ENCODE measurements at regions not wholly inside any gene's neighbourhood (a gene's known extent, or its start where the extent isn't known, plus 50 kb on each side); places are given as distances from the start of the nearest gene placed in this dataset.

DNA sequence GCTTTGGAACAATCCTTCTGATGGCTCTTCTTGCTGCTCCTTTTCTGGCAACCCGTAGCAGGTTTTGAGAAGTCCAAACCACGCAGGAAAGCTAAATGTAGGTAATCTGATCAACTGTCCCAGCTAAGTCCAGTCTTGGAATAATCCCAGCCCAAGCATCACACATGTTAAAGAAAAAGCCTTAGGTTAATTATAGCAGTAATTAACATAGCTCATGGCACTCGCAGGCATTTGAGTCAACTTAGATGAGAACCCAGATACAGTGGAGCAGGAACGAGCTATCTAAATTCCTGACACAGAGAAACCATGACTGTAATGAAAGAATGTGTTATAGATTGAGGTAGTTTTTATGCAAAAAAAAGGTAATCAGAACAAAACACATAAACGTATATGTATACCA, 844.8 kb downstream of the CDH9 start:
- Mint-ChIP-seq H3K4me1 (no peaks in the 10 kb centered on the region), H3K36me3 (peaks cover 16% of the 10 kb centered on the region), H3K4me3 (no peak overlapping the region), H3K27ac (no peak overlapping the region), H3K9me3 (peaks cover 12 to 19% of the 10 kb centered on the region in 2 donors), H3K27me3 (ENCODE audit: low read depth in 2 of 2) (no peaks in the 10 kb centered on the region)
- ATAC-seq (no peak), DNase-seq (no peak)
- Histone ChIP-seq H3K27me3 (ENCODE audit: control insufficient read depth, insufficient read depth, low read length) (no peaks in the 10 kb centered on the region), H3K27ac (ENCODE audit: low read length) (no peak overlapping the region), H3K36me3 (ENCODE audit: control insufficient read depth, insufficient read depth, low read length) (no peaks in the 10 kb centered on the region), H3K4me1 (ENCODE audit: control insufficient read depth, insufficient read depth, low read length) (no peaks in the 10 kb centered on the region), H3K9me3 (ENCODE audit: control insufficient read depth, insufficient read depth, low read length) (peaks cover 2% of the 10 kb centered on the region), H3K4me3 (ENCODE audit: low read length) (no peak overlapping the region)
- WGBS (ENCODE audit: insufficient coverage), result 86% methylated on average over 4 of the region's 5 CpGs
- intact Hi-C loops (cut with micrococcal nuclease), result no loop called here
- TF ChIP-seq, protein P1, sequence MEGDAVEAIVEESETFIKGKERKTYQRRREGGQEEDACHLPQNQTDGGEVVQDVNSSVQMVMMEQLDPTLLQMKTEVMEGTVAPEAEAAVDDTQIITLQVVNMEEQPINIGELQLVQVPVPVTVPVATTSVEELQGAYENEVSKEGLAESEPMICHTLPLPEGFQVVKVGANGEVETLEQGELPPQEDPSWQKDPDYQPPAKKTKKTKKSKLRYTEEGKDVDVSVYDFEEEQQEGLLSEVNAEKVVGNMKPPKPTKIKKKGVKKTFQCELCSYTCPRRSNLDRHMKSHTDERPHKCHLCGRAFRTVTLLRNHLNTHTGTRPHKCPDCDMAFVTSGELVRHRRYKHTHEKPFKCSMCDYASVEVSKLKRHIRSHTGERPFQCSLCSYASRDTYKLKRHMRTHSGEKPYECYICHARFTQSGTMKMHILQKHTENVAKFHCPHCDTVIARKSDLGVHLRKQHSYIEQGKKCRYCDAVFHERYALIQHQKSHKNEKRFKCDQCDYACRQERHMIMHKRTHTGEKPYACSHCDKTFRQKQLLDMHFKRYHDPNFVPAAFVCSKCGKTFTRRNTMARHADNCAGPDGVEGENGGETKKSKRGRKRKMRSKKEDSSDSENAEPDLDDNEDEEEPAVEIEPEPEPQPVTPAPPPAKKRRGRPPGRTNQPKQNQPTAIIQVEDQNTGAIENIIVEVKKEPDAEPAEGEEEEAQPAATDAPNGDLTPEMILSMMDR (IDR thresholded peaks at IDR 0.05), result no peak

DNA sequence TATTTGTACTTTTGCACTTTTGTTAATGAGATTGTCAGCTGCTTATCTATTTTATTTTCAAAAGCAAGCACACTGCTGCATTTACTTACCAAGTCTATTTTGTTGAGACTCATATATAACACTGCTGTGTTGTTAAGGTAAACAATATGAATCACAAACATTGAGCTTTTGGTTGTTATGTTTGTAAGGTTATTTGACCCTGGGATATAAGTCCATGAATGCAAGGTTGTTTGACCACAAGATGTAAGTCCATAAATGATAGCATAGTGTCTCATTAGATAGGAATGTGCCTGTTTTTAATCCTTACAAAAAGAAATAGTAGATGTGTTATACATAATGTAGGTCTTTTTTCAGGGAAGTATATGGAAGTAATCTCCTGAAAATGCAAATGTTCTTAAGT, 845.9 kb downstream of the CDH9 start:
- no peak for DNase-seq
- Histone ChIP-seq H3K27me3 (ENCODE audit: control insufficient read depth, insufficient read depth, low read length) (no peaks in the 10 kb centered on the region), H3K9me3 (ENCODE audit: control insufficient read depth, insufficient read depth, low read length) (peaks cover 2% of the 10 kb centered on the region), H3K27ac (ENCODE audit: low read length) (no peak overlapping the region), H3K4me1 (ENCODE audit: control insufficient read depth, insufficient read depth, low read length) (no peaks in the 10 kb centered on the region), H3K4me3 (ENCODE audit: low read length) (no peak overlapping the region), H3K36me3 (ENCODE audit: control insufficient read depth, insufficient read depth, low read length) (no peaks in the 10 kb centered on the region)
- intact Hi-C loops (cut with micrococcal nuclease), result no loop called here
- ATAC-seq, result no peak
- H3K27ac Mint-ChIP-seq, result no peak overlapping the region
- H3K9me3 Mint-ChIP-seq, result peaks cover 12 to 19% of the 10 kb centered on the region in 2 donors
- TF ChIP-seq, protein P1 (IDR thresholded peaks at IDR 0.05), result no peak
- no peak overlapping the region for H3K4me3 Mint-ChIP-seq
- peaks cover 16% of the 10 kb centered on the region for H3K36me3 Mint-ChIP-seq
- no peaks in the 10 kb centered on the region for H3K27me3 Mint-ChIP-seq (ENCODE audit: low read depth in 2 of 2)
- no peaks in the 10 kb centered on the region for H3K4me1 Mint-ChIP-seq

DNA sequence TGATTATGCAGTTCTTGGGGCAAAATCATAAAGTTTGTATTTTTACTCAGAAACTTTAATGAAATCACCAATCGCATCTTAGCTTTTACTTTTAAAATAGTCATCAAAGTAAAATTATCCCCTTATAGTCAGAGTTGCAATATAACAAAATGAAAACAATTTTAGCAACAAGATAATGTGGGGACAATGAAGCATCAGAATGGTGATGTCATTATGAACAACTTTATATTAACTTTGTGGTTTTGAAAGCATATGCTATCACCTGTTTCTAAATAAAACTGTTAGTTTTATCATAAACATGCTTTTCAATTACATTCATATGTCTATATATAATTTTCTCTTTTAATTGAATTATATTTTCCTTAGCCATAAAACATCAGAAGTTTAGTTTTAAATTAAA, 856.8 kb downstream of the CDH9 start:
- Histone ChIP-seq H3K27ac (ENCODE audit: low read length) (no peak overlapping the region), H3K36me3 (ENCODE audit: control insufficient read depth, insufficient read depth, low read length) (no peaks in the 10 kb centered on the region), H3K27me3 (ENCODE audit: control insufficient read depth, insufficient read depth, low read length) (no peaks in the 10 kb centered on the region), H3K4me1 (ENCODE audit: control insufficient read depth, insufficient read depth, low read length) (no peaks in the 10 kb centered on the region), H3K4me3 (ENCODE audit: low read length) (no peak overlapping the region), H3K9me3 (ENCODE audit: control insufficient read depth, insufficient read depth, low read length) (no peaks in the 10 kb centered on the region)
- TF ChIP-seq, protein P1 (IDR thresholded peaks at IDR 0.05), result no peak
- H3K4me1 Mint-ChIP-seq, result no peaks in the 10 kb centered on the region
- DNase-seq (no peak), ATAC-seq (no peak)
- H3K27ac Mint-ChIP-seq, result no peak overlapping the region
- WGBS (ENCODE audit: insufficient coverage), result no CpG with 5 or more reads among the region's 1 CpG
- H3K27me3 Mint-ChIP-seq (ENCODE audit: low read depth in 2 of 2), result no peaks in the 10 kb centered on the region
- no peak overlapping the region for H3K4me3 Mint-ChIP-seq
- peaks cover 6 to 11% of the 10 kb centered on the region in 2 donors for H3K9me3 Mint-ChIP-seq
- H3K36me3 Mint-ChIP-seq, result no peaks in the 10 kb centered on the region
- intact Hi-C loops (cut with micrococcal nuclease), result no loop called here

DNA sequence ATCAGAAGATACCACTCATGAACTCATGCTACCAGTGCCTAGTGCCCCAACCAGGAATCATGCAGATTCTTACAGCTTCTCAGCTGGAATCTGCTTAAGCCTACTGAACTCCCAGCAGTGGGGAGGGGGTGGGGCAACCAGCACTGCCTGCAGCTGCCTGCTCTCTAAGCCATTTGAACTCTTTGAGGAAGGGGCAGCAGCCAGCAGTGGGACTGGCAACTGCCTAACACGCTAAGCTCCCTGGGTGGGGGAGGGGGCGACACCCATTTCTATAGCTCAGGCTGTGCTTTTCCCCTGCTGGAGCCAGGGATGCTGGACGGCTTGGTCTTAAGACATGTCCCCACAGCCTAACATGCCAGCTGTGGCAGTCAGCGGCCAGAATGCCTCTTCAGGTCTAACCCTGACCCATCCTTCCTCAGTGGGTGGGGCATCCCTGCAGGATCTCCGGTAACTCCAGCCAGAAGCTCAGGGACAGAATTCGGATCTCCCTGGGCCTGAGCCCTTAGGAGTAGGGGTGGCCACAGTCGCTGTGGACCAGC, 889.7 kb downstream of the CDH9 start:
- DNase-seq, result no peak
- H3K27me3 Mint-ChIP-seq (ENCODE audit: low read depth in 2 of 2), result no peaks in the 10 kb centered on the region
- H3K36me3 Mint-ChIP-seq, result peaks cover 16% of the 10 kb centered on the region
- intact Hi-C loops (cut with micrococcal nuclease), result no loop called here
- H3K4me3 ChIP-seq (ENCODE audit: low read length), result no peak overlapping the region
- H3K4me3 Mint-ChIP-seq, result no peak overlapping the region
- no peaks in the 10 kb centered on the region for H3K4me1 Mint-ChIP-seq
- 89% methylated on average over 7 of the region's 7 CpGs for WGBS (ENCODE audit: insufficient coverage)
- H3K9me3 Mint-ChIP-seq, result peaks cover 21 to 29% of the 10 kb centered on the region in 2 donors
- no peak overlapping the region for H3K27ac Mint-ChIP-seq
- H3K36me3 ChIP-seq (ENCODE audit: control insufficient read depth, insufficient read depth, low read length), result no peaks in the 10 kb centered on the region
- TF ChIP-seq, protein P1 (IDR thresholded peaks at IDR 0.05), result no peak
- no peak for ATAC-seq
- no peaks in the 10 kb centered on the region for H3K27me3 ChIP-seq (ENCODE audit: control insufficient read depth, insufficient read depth, low read length)
- no peaks in the 10 kb centered on the region for H3K4me1 ChIP-seq (ENCODE audit: control insufficient read depth, insufficient read depth, low read length)
- peaks cover 12% of the 10 kb centered on the region for H3K9me3 ChIP-seq (ENCODE audit: control insufficient read depth, insufficient read depth, low read length)
- no peak overlapping the region for H3K27ac ChIP-seq (ENCODE audit: low read length)
